Muscle layer of duodenum (tissue), 2 donors: ENCODE measurements at regions not wholly inside any gene's neighbourhood (a gene's known extent, or its start where the extent isn't known, plus 50 kb on each side); places are given as distances from the start of the nearest gene placed in this dataset.

Experiments used
- H3K27ac ChIP-seq: one replicate; pipeline ENCODE4 v1.7.0; 2013; ENCODE audit warnings: mild to moderate bottlenecking, low read length
- H3K27me3 ChIP-seq: one replicate; pipeline ENCODE4 v1.7.0; 2013; ENCODE audit warnings: low read depth, mild to moderate bottlenecking, control low read depth, low read length
- H3K36me3 ChIP-seq, 2 donors: one replicate each; pipeline ENCODE4 v1.7.0; 2013; ENCODE audit warnings: low read length in 2 of 2, control low read depth in 1 of 2, mild to moderate bottlenecking in 1 of 2; ENCODE audit not compliant: insufficient read depth in 2 of 2, control insufficient read depth in 1 of 2
- H3K4me1 ChIP-seq, 2 donors: one replicate each; pipeline ENCODE4 v1.7.0; 2013; ENCODE audit warnings: low read length in 2 of 2, mild to moderate bottlenecking in 2 of 2, control low read depth in 1 of 2, moderate library complexity in 1 of 2; ENCODE audit not compliant: insufficient read depth in 2 of 2, control insufficient read depth in 1 of 2
- H3K4me3 ChIP-seq, 2 donors: one replicate each; pipeline ENCODE4 v1.7.0; 2013; ENCODE audit warnings: low read length in 2 of 2, low read depth in 1 of 2, mild to moderate bottlenecking in 1 of 2
- H3K9me3 ChIP-seq, 2 donors: one replicate each; pipeline ENCODE4 v1.7.0; 2013; ENCODE audit warnings: low read length in 2 of 2, control low read depth in 1 of 2, mild to moderate bottlenecking in 1 of 2; ENCODE audit not compliant: control insufficient read depth in 1 of 2
- donor health status: healthy.

GRCh38 chr11:91650802-91651201, 573.8 kb upstream of the FAT3 start:
- Histone ChIP-seq H3K4me1 (no peaks in the 10 kb centered on the region), H3K9me3 (no peaks in the 10 kb centered on the region), H3K4me3 (no peak overlapping the region), H3K27me3 (no peaks in the 10 kb centered on the region), H3K36me3 (no peaks in the 10 kb centered on the region), H3K27ac (no peak overlapping the region)

- Histone ChIP-seq H3K4me1 (no peaks in the 10 kb centered on the region), H3K27ac (no peak overlapping the region), H3K4me3 (no peak overlapping the region), H3K27me3 (no peaks in the 10 kb centered on the region), H3K36me3 (no peaks in the 10 kb centered on the region), H3K9me3 (no peaks in the 10 kb centered on the region)
Measured at GRCh38 chr11:91641153-91641552, 583.5 kb upstream of the FAT3 start.

- Histone ChIP-seq H3K4me1 (no peaks in the 10 kb centered on the region), H3K27me3 (no peaks in the 10 kb centered on the region), H3K36me3 (no peaks in the 10 kb centered on the region), H3K27ac (no peak overlapping the region), H3K9me3 (no peaks in the 10 kb centered on the region), H3K4me3 (no peak overlapping the region)
Measured at GRCh38 chr11:91639359-91639758, 585.3 kb upstream of the FAT3 start.

GRCh38 chr11:91630916-91631673, 593.5 kb upstream of the FAT3 start:
- H3K4me1 ChIP-seq, result no peaks in the 10 kb centered on the region
- no peaks in the 10 kb centered on the region for H3K36me3 ChIP-seq
- H3K4me3 ChIP-seq, result no peak overlapping the region
- no peaks in the 10 kb centered on the region for H3K9me3 ChIP-seq
- H3K27me3 ChIP-seq, result no peaks in the 10 kb centered on the region
- no peak overlapping the region for H3K27ac ChIP-seq

- Histone ChIP-seq H3K4me3 (no peak overlapping the region), H3K9me3 (no peaks in the 10 kb centered on the region), H3K4me1 (no peaks in the 10 kb centered on the region), H3K27me3 (no peaks in the 10 kb centered on the region), H3K27ac (no peak overlapping the region), H3K36me3 (no peaks in the 10 kb centered on the region)
Measured at GRCh38 chr11:91625495-91625894, 599.1 kb upstream of the FAT3 start.

- no peak overlapping the region for H3K4me3 ChIP-seq
- no peaks in the 10 kb centered on the region for H3K36me3 ChIP-seq
- no peaks in the 10 kb centered on the region for H3K4me1 ChIP-seq
- H3K27ac ChIP-seq, result no peak overlapping the region
- no peaks in the 10 kb centered on the region for H3K9me3 ChIP-seq
- no peaks in the 10 kb centered on the region for H3K27me3 ChIP-seq
Measured at GRCh38 chr11:91624021-91624420, 600.6 kb upstream of the FAT3 start.

- Histone ChIP-seq H3K4me3 (no peak overlapping the region), H3K27me3 (no peaks in the 10 kb centered on the region), H3K9me3 (no peaks in the 10 kb centered on the region), H3K27ac (no peak overlapping the region), H3K36me3 (no peaks in the 10 kb centered on the region), H3K4me1 (no peaks in the 10 kb centered on the region)
Measured at GRCh38 chr11:91608677-91609076, 615.9 kb upstream of the FAT3 start.

- no peak overlapping the region for H3K27ac ChIP-seq
- H3K9me3 ChIP-seq, result peaks cover 3 to 12% of the 10 kb centered on the region in 2 donors
- H3K4me3 ChIP-seq, result no peak overlapping the region
- no peaks in the 10 kb centered on the region for H3K36me3 ChIP-seq
- H3K27me3 ChIP-seq, result no peaks in the 10 kb centered on the region
- H3K4me1 ChIP-seq, result no peaks in the 10 kb centered on the region
Measured at GRCh38 chr11:91596111-91596510, 628.5 kb upstream of the FAT3 start.

- H3K36me3 ChIP-seq, result no peaks in the 10 kb centered on the region
- no peak overlapping the region for H3K4me3 ChIP-seq
- no peak overlapping the region for H3K27ac ChIP-seq
- H3K27me3 ChIP-seq, result no peaks in the 10 kb centered on the region
- H3K9me3 ChIP-seq, result peaks cover 3 to 12% of the 10 kb centered on the region in 2 donors
- no peaks in the 10 kb centered on the region for H3K4me1 ChIP-seq
Measured at GRCh38 chr11:91591021-91591420, 633.6 kb upstream of the FAT3 start.

- Histone ChIP-seq H3K4me1 (no peaks in the 10 kb centered on the region), H3K36me3 (no peaks in the 10 kb centered on the region), H3K27ac (no peak overlapping the region), H3K9me3 (peaks cover 3 to 6% of the 10 kb centered on the region in 2 donors), H3K27me3 (no peaks in the 10 kb centered on the region), H3K4me3 (no peak overlapping the region)
Measured at GRCh38 chr11:91587131-91587530, 637.5 kb upstream of the FAT3 start.

- H3K27ac ChIP-seq, result no peak overlapping the region
- no peaks in the 10 kb centered on the region for H3K9me3 ChIP-seq
- H3K4me3 ChIP-seq, result no peak overlapping the region
- H3K4me1 ChIP-seq, result no peaks in the 10 kb centered on the region
- no peaks in the 10 kb centered on the region for H3K36me3 ChIP-seq
- no peaks in the 10 kb centered on the region for H3K27me3 ChIP-seq
Measured at GRCh38 chr11:91585035-91585801, 639.4 kb upstream of the FAT3 start.
